NCI-H128 (cell line): ENCODE measurements at regions not wholly inside any gene's neighbourhood (a gene's known extent, or its start where the extent isn't known, plus 50 kb on each side); places are given as distances from the start of the nearest gene placed in this dataset.

Source experiments
- DNase-seq: peaks from one replicate; lab custom pipeline; 2025; ENCODE audit not compliant: unreplicated experiment; lab: John Stamatoyannopoulos, UW

DNA sequence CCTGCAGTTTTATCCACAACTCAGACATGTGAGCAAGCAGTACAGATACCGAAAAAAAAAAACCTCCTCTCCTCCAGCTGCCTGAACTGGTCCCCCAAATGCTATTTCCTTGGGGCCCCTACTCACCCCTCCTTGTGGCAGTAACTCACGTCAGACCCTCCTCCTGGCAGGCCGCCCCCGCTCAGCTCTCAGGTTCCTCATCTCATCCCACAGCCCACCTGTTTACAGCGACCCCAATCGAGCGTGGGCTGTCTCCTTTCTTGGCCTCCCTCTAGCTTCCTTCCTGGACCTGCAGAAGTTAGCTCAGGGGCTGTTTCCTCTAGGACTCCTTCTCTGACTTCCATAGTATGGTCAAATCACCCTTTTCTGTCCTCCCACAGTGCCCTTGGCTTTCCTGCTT is 455.3 kb downstream of the BCL11B start:
- no peak for DNase-seq

DNA sequence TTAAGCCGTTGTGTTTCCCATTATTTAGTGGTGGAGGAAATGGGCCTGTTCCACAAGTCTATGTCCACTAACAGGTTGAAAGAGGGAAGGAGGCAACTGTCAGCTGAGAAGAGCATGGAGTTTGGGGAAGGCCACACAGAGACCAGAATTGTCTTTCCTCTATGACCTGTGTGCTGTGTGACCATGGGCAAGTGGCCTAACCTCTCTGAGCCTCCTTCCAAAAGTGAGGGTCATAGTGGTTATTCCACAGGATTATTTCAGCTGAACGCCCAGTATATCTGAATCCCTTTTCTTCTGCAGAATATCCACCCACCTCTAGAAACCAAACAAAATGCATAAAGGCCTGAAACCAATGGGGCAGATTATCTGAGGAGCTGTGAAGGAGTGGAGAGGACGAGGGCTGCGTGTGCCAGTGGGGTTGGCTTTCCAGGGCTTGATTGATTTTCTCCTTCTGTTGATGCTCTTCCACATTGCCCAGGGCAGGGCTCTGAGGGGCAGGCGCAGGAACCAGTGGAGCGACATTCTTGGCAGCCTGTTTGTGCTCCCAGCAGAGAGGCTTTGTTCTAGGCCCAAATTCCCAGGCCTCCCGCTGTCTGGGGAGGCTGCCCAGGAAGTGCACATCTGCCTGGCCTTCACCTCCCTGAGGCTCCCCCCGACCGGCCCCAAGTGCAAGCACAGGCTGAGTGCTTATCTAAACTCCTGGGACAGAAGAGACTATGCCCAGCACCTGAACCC is 452.7 kb downstream of the BCL11B start:
- DNase-seq: no peak

GRCh38 chr14:98819867-98820206 is 452.2 kb downstream of the BCL11B start:
- no peak for DNase-seq

GRCh38 chr14:98822917-98823316 is 449.1 kb downstream of the BCL11B start:
- no peak for DNase-seq

DNA sequence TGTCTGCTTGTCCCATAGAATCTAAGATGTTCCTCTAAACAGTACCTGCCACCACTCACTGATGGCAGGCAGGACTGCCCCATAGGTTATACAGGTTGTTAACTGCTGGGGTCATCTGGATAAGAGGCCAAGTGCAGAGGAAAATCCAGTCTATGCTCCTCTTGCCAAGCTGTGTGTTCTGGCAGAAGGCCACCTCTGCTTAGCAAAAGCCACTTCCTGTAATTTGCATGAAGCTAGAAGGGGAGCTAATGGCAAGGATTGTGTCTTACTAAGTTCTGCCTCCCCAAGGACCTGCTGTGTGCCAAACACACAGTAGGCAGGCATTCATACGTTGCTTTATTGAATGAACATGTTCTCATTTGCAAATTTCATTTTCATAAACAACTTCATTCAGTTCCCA is 445.4 kb downstream of the BCL11B start:
- no peak for DNase-seq

DNA sequence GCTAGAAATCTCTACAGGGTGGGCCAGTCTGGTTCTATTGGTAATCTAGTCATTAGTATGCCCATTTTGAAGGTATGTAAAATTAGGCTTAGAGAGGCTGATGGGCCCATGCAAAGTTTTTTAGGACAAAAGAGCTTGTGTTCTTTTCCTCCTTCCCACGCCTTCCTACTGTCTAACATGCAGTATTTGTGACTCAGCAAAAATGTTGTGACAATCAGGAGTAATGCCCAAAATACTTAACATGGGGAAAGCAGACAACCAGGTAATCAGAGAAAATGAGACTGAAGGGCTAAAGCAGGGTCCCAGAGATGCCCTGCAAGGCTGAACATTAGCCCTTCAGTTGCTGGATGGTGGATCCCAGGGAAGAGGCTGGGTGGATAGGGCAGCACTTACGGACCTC is 437.9 kb downstream of the BCL11B start:
- DNase-seq: no peak

GRCh38 chr14:98835051-98835824 is 436.8 kb downstream of the BCL11B start:
- DNase-seq: no peak

DNA sequence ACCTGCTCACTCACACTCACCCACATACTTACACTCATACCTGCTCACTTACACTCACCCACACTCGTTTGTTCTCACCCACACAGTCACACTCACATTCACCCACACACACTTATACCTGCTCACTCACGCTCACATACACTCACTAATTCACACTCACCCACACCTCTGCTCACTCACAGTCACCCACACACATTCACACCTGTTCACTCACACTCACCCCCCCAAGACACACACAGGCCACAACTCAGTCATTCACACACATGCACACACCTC is 436.2 kb downstream of the BCL11B start:
- no peak for DNase-seq

DNA sequence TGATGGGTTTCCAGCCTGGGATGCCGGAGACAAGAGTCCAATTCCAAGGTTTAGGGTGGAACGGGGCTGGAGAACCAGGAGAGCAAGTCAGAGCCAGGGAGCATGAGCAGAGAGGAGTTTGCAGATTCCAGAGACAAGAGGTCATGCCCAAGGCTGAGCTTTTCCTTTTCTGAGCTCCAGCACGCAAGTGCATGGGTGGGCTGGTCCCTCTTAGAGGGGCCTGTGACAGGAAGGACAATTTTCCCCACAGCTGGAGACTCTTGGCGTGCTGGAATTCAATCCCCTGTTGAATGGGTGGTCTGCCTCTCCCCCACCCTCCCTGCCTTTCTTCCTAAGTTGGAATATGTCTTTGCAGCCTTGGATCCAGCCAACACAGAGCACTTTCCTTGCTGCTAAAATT is 431.9 kb downstream of the BCL11B start:
- DNase-seq: no peak

DNA sequence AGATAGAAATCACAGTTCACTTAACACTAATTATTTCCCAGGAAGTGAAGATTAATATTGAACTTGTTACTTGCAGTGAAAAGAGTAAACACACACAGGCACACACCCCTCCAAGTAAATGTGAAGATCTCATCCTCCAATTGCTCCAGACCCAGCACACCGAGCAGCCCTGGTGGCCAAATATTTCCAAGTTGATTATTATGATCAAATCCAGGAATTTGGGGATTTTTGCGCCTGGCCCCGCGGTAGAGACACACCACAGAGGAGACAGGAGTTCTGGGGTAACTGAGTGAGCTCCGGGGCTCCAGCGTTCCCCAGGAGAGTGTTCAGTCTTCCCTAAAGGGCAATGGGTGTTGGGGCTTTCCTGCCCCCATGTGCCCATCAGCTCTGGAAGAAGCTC is 431.5 kb downstream of the BCL11B start:
- DNase-seq: no peak

- no peak for DNase-seq
These were observed 427.5 kb downstream of the BCL11B start for GRCh38 chr14:98844456-98844855.

- no peak for DNase-seq
These were observed 424.2 kb downstream of the BCL11B start for GRCh38 chr14:98847521-98848468.

GRCh38 chr14:98853063-98853729 is 418.8 kb downstream of the BCL11B start:
- no peak for DNase-seq

DNA sequence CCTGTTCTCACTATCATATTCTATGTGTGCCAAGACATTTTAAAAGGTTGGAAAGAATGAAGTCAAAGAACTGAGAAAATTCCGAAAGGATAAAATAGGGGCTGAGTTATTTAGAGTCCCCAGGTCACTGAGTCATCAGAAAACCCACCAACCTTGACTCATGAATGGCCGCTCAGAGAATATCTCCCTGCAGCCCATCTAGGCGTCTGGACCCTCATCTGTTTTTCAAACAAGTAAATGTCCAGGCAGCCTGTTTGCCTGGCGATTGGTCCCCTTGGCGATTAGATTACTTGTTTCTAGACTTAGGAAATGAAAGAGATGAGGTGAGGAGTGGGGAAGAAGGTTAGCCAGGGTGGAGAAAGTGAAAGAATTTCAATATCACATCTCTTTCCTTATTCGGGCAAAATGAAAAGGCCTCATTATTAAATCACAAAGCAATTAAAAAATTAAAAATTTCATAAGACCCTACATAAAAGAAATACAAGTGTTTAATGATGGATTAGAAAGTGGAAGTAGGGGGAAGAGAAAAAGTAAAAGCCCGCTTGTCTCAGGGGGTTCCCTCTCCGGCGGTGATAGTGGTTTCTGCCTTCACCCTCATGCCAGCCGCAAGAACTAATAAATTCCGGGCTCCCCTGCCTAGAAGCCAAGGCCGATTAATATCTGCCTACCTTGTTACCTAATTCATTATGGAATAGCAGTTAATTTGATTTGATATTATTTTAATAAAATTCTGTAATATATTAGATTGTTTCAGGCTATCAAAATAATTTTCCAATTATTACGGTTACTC is 415.9 kb downstream of the BCL11B start:
- DNase-seq: no peak

- DNase-seq: no peak
These were observed 413.8 kb downstream of the BCL11B start for GRCh38 chr14:98858158-98858557.

- DNase-seq: no peak
These were observed 413.4 kb downstream of the BCL11B start for GRCh38 chr14:98858561-98858960.

DNA sequence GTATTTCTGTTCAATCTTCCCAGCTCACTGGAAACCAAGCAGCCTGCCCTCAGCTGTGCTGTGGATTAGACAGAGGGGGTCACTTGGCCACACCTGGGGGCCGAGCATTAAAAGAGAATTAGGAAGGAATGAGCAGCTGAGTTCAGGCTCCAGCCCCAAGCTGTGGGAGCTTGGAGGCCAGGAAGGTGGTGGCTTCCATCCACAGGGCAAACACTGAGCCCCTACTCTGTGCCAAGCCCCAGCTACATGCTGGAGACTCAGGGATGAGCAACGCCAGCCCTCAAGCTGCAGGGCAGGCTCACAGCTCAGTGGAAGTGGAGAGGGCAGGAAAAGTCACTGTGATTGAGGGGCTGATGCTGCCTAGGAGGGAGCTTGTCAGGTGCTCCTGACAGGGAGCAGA is 412.7 kb downstream of the BCL11B start:
- no peak for DNase-seq

GRCh38 chr14:98864211-98864610 is 407.8 kb downstream of the BCL11B start:
- DNase-seq: no peak

DNA sequence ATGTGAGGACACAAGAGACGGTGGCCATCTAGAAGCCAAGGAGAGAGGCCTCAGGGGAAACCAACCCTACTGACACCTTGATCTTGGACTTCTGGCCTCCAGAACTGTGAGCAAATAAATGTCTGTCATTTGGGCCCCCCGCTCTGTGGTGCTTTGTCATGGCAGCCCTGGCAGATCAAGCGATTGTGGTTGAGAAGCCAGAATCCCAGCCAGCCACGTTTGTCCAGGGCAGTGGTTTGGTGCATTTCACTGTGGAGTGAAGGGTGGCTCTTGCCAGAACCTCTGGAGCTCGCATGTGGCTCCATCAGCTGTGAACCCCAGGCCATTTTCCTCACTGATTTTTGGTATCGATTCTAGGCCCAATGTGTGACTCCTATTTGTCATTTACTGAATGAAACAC is 404.9 kb downstream of the BCL11B start:
- no peak for DNase-seq

- DNase-seq: no peak
These were observed 404.3 kb downstream of the BCL11B start for GRCh38 chr14:98867726-98868125.

DNA sequence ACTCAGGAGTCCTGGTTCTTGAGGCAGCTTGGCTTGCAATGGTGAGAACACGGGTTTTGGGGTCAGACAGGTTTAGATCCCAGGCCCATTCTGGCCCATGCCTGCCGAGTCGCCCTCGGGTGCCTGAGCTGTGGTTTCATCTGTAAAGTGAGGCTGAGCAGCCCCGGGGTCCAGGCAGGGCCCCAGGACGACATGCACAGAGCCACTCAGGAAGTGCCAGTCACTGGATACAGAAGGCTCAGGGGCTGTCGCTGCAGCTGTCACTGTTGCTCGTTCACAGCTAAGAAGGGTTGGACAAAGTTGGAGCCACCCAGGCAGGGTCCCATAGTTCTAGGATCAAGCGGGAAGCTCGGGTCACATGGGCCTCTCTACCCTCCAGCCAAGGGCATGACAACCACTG is 403.1 kb downstream of the BCL11B start:
- no peak for DNase-seq
